Vagina (tissue), 2 donors: ENCODE measurements at regions not wholly inside any gene's neighbourhood (a gene's known extent, or its start where the extent isn't known, plus 50 kb on each side); places are given as distances from the start of the nearest gene placed in this dataset.

Experiments used
- CTCF ChIP-seq, 3 experiments: fragments of 450-650 bp in 2 of 3; fragments of 200-600 bp in 1 of 3; sonication (generic) in 1 of 3; IDR thresholded peaks; one replicate each; pipeline ENCODE4 v1.5.1; 2017 to 2019; ENCODE audit warnings: antibody characterized with exemption in 3 of 3, mild to moderate bottlenecking in 2 of 3, moderate library complexity in 2 of 3
- POLR2A ChIP-seq, 2 donors: fragments of 450-650 bp; IDR thresholded peaks; one replicate each; pipeline ENCODE4 v1.6.1; 2017; ENCODE audit warnings: antibody characterized with exemption in 2 of 2, mild to moderate bottlenecking in 2 of 2, moderate library complexity in 2 of 2
- POLR2AphosphoS5 ChIP-seq, 2 donors: sonication (generic); formaldehyde crosslinking; IDR thresholded peaks; one replicate each; pipeline ENCODE4 v1.9.0; 2017; ENCODE audit warnings: antibody characterized with exemption in 2 of 2, mild to moderate bottlenecking in 2 of 2, low read depth in 1 of 2; ENCODE audit not compliant: insufficient read depth in 1 of 2

- no peak for TF ChIP-seq CTCF (IDR thresholded peaks at IDR 0.05)
- no peak for TF ChIP-seq POLR2AphosphoS5 (IDR thresholded peaks at IDR 0.05; ENCODE audit: insufficient read depth in 1 of 2, low read depth in 1 of 2)
- TF ChIP-seq POLR2A (IDR thresholded peaks at IDR 0.05): no peak
Observed at GRCh38 chr12:46930101-46930500, 104.3 kb upstream of the SLC38A4 start.
